NCI-H128 (cell line): ENCODE measurements at regions not wholly inside any gene's neighbourhood (a gene's known extent, or its start where the extent isn't known, plus 50 kb on each side); places are given as distances from the start of the nearest gene placed in this dataset.
"Not testable (repeated sequence)": the region's sequence is repeated elsewhere in the genome, so short reads cannot be mapped to it uniquely, and the experiment has no call there.

ENCODE experiments used
- DNase-seq: peaks from one replicate; lab custom pipeline; 2025; ENCODE audit not compliant: unreplicated experiment; lab: John Stamatoyannopoulos, UW

DNA sequence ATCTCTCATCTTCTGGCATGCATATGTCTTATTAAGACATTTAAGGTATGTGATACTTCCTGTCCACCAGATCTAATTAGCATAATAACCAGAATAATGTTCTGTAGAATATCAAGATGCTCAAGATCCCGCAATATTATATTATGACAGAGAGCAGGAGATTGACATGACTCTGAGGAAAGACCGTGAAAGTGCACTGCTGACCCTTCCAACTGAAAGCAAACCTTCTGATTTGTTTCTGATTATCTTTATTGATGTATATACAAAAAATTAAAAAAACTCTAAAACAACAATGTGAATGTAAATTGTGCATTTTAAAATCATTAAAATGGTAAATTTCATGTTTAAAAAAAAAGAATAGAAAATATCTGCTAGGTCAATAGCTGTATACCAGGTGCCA lies 184.4 kb upstream of the TMEM45B start:
- no peak for DNase-seq

DNA sequence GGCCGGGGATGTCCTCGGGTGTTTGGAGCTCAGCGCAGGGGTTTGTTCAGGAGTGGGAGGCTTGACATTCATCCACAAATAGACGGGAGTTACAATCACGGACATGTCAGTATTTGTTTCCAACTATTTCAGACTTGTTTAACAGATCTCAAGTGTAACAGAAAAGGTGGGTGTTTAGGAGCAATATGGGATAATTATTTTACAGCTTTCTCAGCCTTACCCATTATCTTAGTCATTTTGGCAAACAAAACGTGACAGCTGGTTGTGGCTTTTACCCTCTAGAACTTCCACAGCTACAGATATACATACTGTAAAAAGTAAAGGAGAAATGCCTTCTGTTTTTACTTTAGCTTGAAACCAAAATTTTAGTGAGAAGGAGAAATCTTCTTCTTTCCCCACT lies 178.7 kb upstream of the TMEM45B start:
- DNase-seq = no peak

DNA sequence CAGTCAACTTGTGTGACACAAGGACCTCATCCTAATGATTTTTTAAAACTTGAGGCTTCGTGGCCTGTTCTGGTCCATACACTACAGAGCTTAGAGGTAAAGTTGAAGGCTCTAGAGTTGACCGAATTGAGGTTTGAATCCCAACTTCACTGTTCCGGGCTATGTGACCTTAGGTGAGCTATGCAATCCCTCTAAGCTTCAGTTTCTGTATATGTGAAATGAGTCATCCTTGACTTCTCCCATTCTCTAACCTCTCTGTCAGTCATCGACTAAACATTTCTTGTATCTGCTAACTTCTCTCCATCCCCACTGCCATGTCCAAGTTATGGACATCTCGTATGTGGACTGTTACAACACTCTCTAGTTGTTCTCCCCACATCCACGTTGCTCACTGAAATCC lies 178.2 kb upstream of the TMEM45B start:
- no peak for DNase-seq

DNA sequence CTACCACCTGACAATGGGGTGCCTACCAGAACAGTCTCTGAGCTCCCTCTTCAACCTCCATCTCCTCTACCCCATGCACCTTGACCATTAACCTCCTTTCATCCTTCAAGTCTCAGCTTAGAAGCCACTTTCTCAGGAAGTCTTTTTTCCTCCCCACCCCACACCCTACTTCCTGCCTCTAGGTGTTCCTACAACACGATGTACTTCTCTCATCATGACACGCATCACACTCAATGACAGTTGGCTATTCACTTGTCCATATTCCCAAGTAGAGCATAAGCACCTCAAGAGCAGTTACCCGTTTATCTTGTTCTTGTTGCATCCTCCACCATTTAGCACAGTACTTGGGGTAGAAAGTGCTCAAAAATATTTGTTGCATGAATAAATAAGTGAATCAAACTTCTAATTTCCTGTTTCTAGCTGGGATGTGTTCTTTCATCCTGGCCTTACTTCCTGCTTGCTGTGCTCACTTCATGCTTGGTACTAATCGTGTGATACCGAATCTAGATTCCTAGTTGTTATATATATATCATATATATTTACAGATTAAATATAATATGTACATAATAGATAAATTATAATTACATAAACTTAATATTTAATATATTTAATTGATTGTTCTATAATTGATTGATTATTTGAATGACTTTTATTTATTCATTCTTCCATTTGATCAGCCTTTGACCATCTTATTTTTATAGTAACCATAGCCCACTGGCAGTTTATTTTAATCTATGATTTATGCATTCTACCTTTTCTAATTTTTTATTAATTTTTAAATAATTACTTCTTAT lies 177.5 kb upstream of the TMEM45B start:
- no peak for DNase-seq

- no peak for DNase-seq
Observed at GRCh38 chr11:129639300-129639699, 176.3 kb upstream of the TMEM45B start.

- no peak for DNase-seq
Observed at GRCh38 chr11:129640671-129641070, 175.0 kb upstream of the TMEM45B start.

DNA sequence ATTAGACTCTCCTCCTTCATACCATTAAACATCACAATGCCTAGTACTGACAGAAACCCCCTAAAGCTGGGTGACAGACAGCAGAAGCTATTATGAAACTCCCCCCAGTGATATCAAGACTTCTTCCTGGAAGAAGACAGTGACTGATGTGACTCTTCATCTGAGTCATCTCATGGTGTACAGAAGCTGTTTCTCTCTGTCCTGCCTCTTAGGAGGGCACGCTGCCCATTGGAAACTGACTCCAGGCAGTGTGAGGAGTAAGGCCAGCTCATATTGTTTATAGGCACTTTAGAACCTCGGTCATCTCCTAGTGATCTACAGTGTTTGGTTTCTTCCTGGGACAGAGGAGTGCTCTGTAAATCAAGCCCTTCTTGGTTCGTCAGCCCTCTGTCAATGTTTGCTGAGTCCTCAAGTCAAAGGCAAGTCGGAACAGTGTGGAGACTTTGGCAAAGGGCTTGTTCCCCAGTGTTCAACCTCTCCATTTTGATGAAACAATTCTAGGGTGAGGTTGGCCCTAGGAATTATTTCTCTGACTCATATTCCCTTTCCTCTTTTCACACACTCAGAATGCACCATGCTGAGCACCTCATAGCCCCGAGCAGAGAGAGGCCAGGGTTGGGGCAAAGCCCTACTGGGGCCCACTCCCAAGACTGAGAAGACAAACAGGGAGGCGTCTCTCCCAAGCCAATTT lies 172.5 kb upstream of the TMEM45B start:
- no peak for DNase-seq

GRCh38 chr11:129644326-129644725 lies 171.3 kb upstream of the TMEM45B start:
- no peak for DNase-seq

DNA sequence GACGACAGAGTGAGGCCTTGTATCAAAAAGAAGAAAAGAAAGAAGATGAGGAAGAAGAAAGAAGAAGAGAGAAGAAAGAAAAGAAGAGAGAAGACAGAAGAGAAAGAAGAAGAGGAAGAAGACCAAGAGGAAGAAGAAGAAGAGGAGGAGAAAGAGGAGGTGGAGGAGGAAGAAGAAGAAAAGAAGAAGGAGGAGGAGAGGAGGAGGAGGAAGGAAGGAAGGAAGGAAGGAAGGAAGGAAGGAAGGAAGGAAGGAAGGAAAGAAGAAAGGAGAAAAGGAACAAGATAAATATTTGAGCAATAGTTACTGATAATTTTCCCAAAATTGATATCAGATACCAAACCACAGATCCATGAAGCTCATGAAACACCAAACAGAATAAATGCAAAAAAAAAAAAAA lies 169.7 kb upstream of the TMEM45B start:
- DNase-seq = no peak

- DNase-seq = not testable (repeated sequence)
Observed at GRCh38 chr11:129650044-129650443, 165.6 kb upstream of the TMEM45B start.

DNA sequence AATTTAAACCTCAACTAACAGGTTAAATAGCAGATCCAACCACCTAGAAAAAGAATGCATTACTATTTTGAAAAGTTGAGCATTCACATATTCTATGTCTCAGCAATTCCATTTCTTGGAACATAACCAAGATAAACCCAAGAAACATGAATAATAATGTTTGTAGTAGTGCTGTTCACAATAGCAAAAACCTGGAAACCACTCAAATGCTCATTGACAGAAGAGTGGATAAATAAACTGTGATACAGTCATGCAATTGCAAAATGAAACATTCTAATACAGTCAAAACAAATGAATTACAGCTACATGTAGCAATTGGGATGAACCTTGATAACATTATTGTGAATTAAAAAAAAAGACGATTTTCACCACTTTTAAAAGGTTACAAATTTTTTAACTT lies 162.8 kb upstream of the TMEM45B start:
- no peak for DNase-seq

GRCh38 chr11:129655247-129655832 lies 160.3 kb upstream of the TMEM45B start:
- no peak for DNase-seq

- no peak for DNase-seq
Observed at GRCh38 chr11:129657866-129658525, 157.7 kb upstream of the TMEM45B start.

DNA sequence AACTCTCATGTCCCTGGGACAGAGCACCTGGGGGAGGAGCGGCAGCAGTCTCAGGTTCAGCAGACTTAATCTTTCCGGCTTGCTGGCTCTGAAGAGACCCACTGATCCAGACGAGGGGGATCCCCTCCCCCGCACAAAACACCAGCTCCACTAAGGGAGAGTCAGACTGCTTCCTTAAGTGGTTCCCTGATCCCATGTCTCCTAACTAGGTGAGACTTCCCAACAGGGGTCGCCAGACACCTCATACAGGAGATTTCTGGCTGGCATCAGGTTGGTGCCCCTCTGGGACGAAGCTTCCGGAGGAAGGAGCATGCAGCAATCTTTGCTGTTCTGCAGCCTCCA lies 157.2 kb upstream of the TMEM45B start:
- DNase-seq = no peak

DNA sequence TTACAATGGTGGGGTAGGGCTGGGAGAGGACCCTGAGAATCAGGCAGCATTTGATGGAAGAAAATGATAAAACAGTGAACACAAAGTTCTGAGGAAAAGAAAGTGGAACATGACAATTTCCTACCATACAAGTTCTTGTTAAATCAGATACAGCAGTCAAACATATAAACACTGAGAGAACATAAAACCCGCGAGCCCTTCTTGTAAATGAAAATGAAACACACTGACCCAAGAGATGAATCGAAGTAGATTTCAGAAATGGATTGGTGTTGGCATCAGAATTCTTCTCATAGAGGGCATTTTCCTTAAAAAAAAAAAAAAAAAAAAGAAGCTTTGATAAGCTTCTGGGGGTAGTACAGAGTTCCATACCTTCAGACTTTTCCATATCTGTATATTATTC lies 134.7 kb upstream of the TMEM45B start:
- DNase-seq = no peak

- no peak for DNase-seq
Observed at GRCh38 chr11:129681344-129682114, 134.1 kb upstream of the TMEM45B start.

- no peak for DNase-seq
Observed at GRCh38 chr11:129686269-129686668, 129.4 kb upstream of the TMEM45B start.

DNA sequence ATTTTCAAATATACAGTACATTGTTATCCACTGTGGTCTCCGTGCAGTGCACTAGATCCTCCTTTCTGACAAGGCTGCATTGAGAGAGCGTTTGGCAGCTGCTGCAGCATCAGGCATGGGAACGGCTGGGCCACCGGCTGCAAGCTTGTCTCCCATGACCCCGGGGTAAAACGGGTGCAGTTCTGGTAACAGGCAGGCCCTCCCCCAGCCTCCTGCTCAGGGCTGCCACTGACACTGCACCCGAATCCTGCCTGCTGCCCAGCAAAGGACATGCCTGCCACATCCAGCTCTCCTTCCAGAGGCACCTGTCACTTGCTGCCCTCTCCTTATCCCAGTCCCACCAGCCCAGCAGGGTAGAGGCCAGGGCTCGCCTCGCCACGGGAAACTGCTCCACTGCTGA lies 124.5 kb upstream of the TMEM45B start:
- DNase-seq = no peak

DNA sequence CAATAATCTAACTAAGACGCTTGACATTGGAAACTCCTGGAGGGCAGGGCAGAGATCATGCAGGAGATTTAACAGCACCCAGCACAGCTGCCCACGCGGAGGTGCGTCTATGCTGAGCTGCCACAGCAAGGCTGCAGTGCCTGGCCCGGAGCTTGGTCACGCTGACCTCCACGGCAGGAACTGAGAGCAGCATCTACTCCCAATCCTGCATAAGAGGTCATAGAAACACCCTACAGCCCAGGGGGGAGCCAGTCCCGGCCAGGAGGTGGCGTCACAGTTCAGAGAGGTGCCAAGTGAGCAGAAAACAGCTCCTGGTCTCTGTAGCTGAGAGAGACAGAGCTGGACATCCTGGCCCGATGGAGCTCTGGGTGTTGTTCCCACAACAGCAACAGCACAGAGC lies 121.1 kb upstream of the TMEM45B start:
- no peak for DNase-seq

DNA sequence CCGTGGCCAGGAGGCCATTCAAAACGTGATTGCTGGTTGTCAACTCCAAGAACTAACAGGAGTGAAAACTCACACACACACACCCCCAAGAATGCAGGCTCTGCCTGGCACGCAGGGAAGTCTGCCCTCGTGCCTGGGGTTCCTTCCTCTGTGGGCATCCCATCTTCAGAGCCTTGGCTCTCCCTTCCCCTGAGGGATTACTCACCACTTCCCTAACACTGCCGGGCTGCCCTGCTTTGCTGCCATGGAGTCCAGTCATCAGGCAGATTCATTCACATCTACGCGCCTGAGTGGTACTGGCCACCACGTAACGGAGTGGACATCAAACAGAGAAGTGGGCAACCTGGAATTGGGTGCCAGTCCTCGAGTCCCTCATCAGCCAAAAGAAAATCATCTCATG lies 120.7 kb upstream of the TMEM45B start:
- DNase-seq = no peak
